ENCODE measurements at regions not wholly inside any gene's neighbourhood (a gene's known extent, or its start where the extent isn't known, plus 50 kb on each side); places are given as distances from the start of the nearest gene placed in this dataset.

DNA sequence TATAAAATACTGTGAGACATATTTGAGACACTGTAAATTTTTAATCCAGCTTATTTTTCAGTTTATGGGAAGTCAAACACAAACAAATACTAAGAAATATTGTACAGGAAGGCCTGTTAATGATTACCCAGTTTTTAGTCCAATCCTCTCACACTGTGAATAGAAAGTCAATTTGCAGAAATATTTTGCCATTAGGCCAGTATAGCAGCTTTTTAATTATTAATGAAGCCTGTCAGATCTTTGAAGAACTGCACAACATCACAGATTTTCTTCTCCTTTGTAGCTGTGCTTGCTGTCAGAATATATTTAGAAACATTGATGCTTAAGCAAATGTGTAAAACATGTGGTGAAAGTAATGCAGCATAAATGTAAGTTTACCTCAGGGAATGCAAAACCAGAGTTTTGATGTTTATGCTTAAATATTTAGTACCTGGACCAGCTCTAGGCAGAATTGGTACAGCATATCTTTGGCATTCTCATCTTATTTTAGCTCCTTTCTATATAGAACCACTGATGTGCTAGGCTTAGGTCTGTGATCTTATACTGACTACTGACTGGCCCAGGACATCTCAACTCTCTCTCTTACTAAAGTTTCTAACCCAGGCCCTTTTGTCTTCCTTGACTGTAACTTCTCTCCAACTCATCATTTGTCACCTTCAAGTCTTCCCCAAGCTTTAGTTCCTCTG, 230.8 kb upstream of the NAV3 start:
- TF ChIP-seq SUZ12 (IDR thresholded peaks at IDR 0.05; ENCODE audit: extremely low read depth, insufficient read depth, insufficient read length), result no peak
- TF ChIP-seq YY1 (IDR thresholded peaks at IDR 0.05; ENCODE audit: insufficient read depth, insufficient read length), result no peak

Data from NT2/D1 (cell line).